IMR-90 (cell line): ENCODE measurements at regions not wholly inside any gene's neighbourhood (a gene's known extent, or its start where the extent isn't known, plus 50 kb on each side); places are given as distances from the start of the nearest gene placed in this dataset.

Source experiments
- ATAC-seq: fragments of 200-7000 bp; cut with Tn5 transposase; 2 replicates; pipeline ENCODE4 v1.9.1; 2020; ENCODE audit warnings: low read depth, mild to moderate bottlenecking, moderate library complexity
- BruUV-seq: library from RNA; stranded (reverse); fragments of 400-500 nt; replicated peaks from 2 replicates; lab custom pipeline; 2021; lab: Mats Ljungman, UMichigan
- CTCF ChIA-PET: fragments of 300-600 bp; formaldehyde crosslinking; extraction: SDS; loops from one replicate; lab custom pipeline; 2021; ENCODE audit warnings: antibody characterized with exemption; lab: Yijun Ruan, JAX
- POLR2A ChIA-PET: fragments of 300-600 bp; sonication (Branson Sonifier 250); formaldehyde crosslinking; loops from one replicate; lab custom pipeline; 2022; ENCODE audit warnings: antibody characterized with exemption; ENCODE audit not compliant: unreplicated experiment; lab: Charles Lee
- DNase-seq: peaks from one replicate; pipeline ENCODE4 v3.0.0; 2013
- H2AFZ ChIP-seq: replicated peaks from 2 replicates; pipeline ENCODE3; 2013; ENCODE audit warnings: low read length, mild to moderate bottlenecking; ENCODE audit not compliant: poor library complexity
- H2AK5ac ChIP-seq: 2 replicates; pipeline ENCODE4 v1.6.1; 2013; ENCODE audit warnings: low read depth, low read length, inconsistent platforms
- H2AK9ac ChIP-seq: replicated peaks from 2 replicates; pipeline ENCODE3; 2013; ENCODE audit warnings: mild to moderate bottlenecking, low read depth, low read length, moderate library complexity; ENCODE audit not compliant: poor library complexity
- H2BK120ac ChIP-seq: 2 replicates; pipeline ENCODE4 v1.6.1; 2013; ENCODE audit warnings: low read depth, low read length, inconsistent platforms
- H2BK15ac ChIP-seq: 3 replicates; pipeline ENCODE4 v1.6.1; 2013; ENCODE audit warnings: low read depth, low read length, inconsistent platforms
- H2BK20ac ChIP-seq: 2 replicates; pipeline ENCODE4 v1.6.1; 2013; ENCODE audit warnings: low read depth, mild to moderate bottlenecking, inconsistent platforms, low read length, moderate library complexity
- H2BK5ac ChIP-seq: 2 replicates; pipeline ENCODE4 v1.6.1; 2013; ENCODE audit warnings: mild to moderate bottlenecking, low read depth, low read length, inconsistent platforms; ENCODE audit not compliant: poor library complexity, severe bottlenecking
- H3K14ac ChIP-seq: replicated peaks from 2 replicates; pipeline ENCODE4 v1.6.1; 2013; ENCODE audit warnings: low read depth, low read length, inconsistent platforms
- H3K18ac ChIP-seq: 2 replicates; pipeline ENCODE4 v1.6.1; 2013; ENCODE audit warnings: low read depth, low read length, control low read depth
- H3K23ac ChIP-seq: 2 replicates; pipeline ENCODE4 v1.6.1; 2013; ENCODE audit warnings: low read depth, low read length, inconsistent platforms
- H3K27ac ChIP-seq: 2 replicates; pipeline ENCODE4 v1.5.1; 2013; ENCODE audit warnings: mild to moderate bottlenecking, control low read depth, low read length; ENCODE audit not compliant: insufficient read depth
- H3K27me3 ChIP-seq: 2 replicates; pipeline ENCODE4 v1.6.1; 2013; ENCODE audit warnings: low read length; ENCODE audit not compliant: control insufficient read depth, insufficient read depth
- H3K36me3 ChIP-seq: 2 replicates; pipeline ENCODE4 v1.6.1; 2013; ENCODE audit warnings: low read length, mixed read lengths; ENCODE audit not compliant: control insufficient read depth, insufficient read depth
- H3K4ac ChIP-seq: 2 replicates; pipeline ENCODE4 v1.6.1; 2013; ENCODE audit warnings: low read depth, low read length, inconsistent platforms
- H3K4me1 ChIP-seq: 2 replicates; pipeline ENCODE4 v1.6.1; 2013; ENCODE audit warnings: low read length, mixed read lengths; ENCODE audit not compliant: control insufficient read depth, insufficient read depth
- H3K4me2 ChIP-seq: 2 replicates; pipeline ENCODE4 v1.6.1; 2013; ENCODE audit warnings: low read depth, mild to moderate bottlenecking, control low read depth, low read length, moderate library complexity
- H3K4me3 ChIP-seq: 2 replicates; pipeline ENCODE4 v1.5.1; 2013; ENCODE audit warnings: low read depth, mild to moderate bottlenecking, control low read depth, low read length, moderate library complexity; ENCODE audit not compliant: insufficient read depth
- H3K56ac ChIP-seq: 2 replicates; pipeline ENCODE4 v1.6.1; 2013; ENCODE audit warnings: low read length, inconsistent platforms; ENCODE audit not compliant: insufficient read depth; ENCODE audit errors: extremely low read depth
- H3K79me1 ChIP-seq, 2 experiments: 2 replicates each; pipeline ENCODE4 v1.6.1; 2013; ENCODE audit warnings: low read length in 2 of 2, inconsistent platforms in 1 of 2, low read depth in 1 of 2
- H3K9ac ChIP-seq: 2 replicates; pipeline ENCODE4 v1.6.1; 2013; ENCODE audit warnings: low read depth, low read length, control low read depth
- H3K9me1 ChIP-seq: 2 replicates; pipeline ENCODE4 v1.6.1; 2013; ENCODE audit warnings: low read length, inconsistent platforms; ENCODE audit not compliant: insufficient read depth
- H3K9me3 ChIP-seq: 2 replicates; pipeline ENCODE4 v1.6.1; 2013; ENCODE audit warnings: low read length; ENCODE audit not compliant: control insufficient read depth, insufficient read depth
- H4K20me1 ChIP-seq: 2 replicates; pipeline ENCODE4 v1.6.1; 2013; ENCODE audit warnings: low read length, inconsistent platforms; ENCODE audit not compliant: insufficient read depth
- H4K5ac ChIP-seq: 2 replicates; pipeline ENCODE4 v1.6.1; 2013; ENCODE audit warnings: mild to moderate bottlenecking, low read depth, low read length, control low read depth
- H4K8ac ChIP-seq, 2 experiments: 2 replicates each; pipeline ENCODE4 v1.6.1; 2013; ENCODE audit warnings: low read depth in 2 of 2, low read length in 2 of 2, control low read depth in 1 of 2, inconsistent platforms in 1 of 2
- H4K91ac ChIP-seq: 2 replicates; pipeline ENCODE4 v1.6.1; 2013; ENCODE audit warnings: low read depth, low read length, inconsistent platforms; ENCODE audit not compliant: insufficient read depth
- MAZ ChIP-seq: IDR thresholded peaks from 2 replicates; pipeline ENCODE4 v1.6.1; 2012; ENCODE audit warnings: low read depth, mild to moderate bottlenecking, low read length, improper control_type of control experiment, moderate library complexity, borderline replicate concordance
- MXI1 ChIP-seq: IDR thresholded peaks from 2 replicates; pipeline ENCODE4 v1.6.1; 2012; ENCODE audit warnings: low read depth, mild to moderate bottlenecking, low read length, moderate library complexity, borderline replicate concordance
- RAD21 ChIP-seq: IDR thresholded peaks from 2 replicates; pipeline ENCODE4 v1.6.1; 2012; ENCODE audit warnings: low read length, improper control_type of control experiment
- WGBS, 2 experiments: methylation state at CpG; one replicate each; pipeline versions ENCODE4 v1.1.5 to v1.1.7; 2013; ENCODE audit warnings: missing lambda C conversion rate in 2 of 2; ENCODE audit not compliant: insufficient read length in 1 of 2; ENCODE audit errors: extremely low coverage in 2 of 2; 5-methylcytosine and 5-hydroxymethylcytosine counted together
- dilution Hi-C: fragments of 300-500 bp; cut with HindIII; formaldehyde crosslinking; loops from one replicate; pipeline ENCODE4 v1.14.3; 2018; ENCODE audit warnings: low sequenced_read_pairs; ENCODE audit not compliant: unreplicated experiment
- in situ Hi-C: fragments of 300-500 bp; cut with MboI; formaldehyde crosslinking; loops from 3 replicates; pipeline ENCODE4 v1.14.3; 2019; ENCODE audit warnings: low sequenced_read_pairs, inconsistent platforms, mixed read lengths
- intact Hi-C: fragments of 100-400 bp; cut with micrococcal nuclease; formaldehyde crosslinking; loops from 2 replicates; pipeline ENCODE4 v1.10.0; 2022

GRCh38 chr9:38234479-38235170 lies 157.9 kb upstream of the ALDH1B1 start:
- no peak overlapping the region for H2AK9ac ChIP-seq
- BruUV-seq = no TSS peak
- intact Hi-C loops (no loop called here), in situ Hi-C loops (no loop called here), dilution Hi-C loops (no loop called here)
- no peak overlapping the region for H3K9ac ChIP-seq
- no peaks in the 10 kb centered on the region for H4K20me1 ChIP-seq
- H2BK5ac ChIP-seq = no peak overlapping the region
- no peak overlapping the region for H3K56ac ChIP-seq
- no peak overlapping the region for H2BK15ac ChIP-seq
- no peaks in the 10 kb centered on the region for H3K9me1 ChIP-seq
- no peak overlapping the region for H3K14ac ChIP-seq
- no peak overlapping the region for H3K27ac ChIP-seq
- H3K79me1 ChIP-seq = no peaks in the 10 kb centered on the region
- H3K4me1 ChIP-seq = no peaks in the 10 kb centered on the region
- H3K23ac ChIP-seq = no peak overlapping the region
- TF ChIP-seq MXI1 (no peak), RAD21 (no peak), MAZ (no peak)
- no peak overlapping the region for H4K91ac ChIP-seq
- no peak overlapping the region for H2AFZ ChIP-seq
- no peak overlapping the region for H4K5ac ChIP-seq
- DNase-seq = no peak
- H3K27me3 ChIP-seq = peaks cover 52% of the 10 kb centered on the region
- no peak overlapping the region for H3K4me2 ChIP-seq
- POLR2A ChIA-PET = no interaction called here
- CTCF ChIA-PET = no interaction called here
- no peak overlapping the region for H4K8ac ChIP-seq
- H3K4ac ChIP-seq = no peak overlapping the region
- no peak overlapping the region for H3K4me3 ChIP-seq
- no peak for ATAC-seq
- H2BK120ac ChIP-seq = no peak overlapping the region
- no CpG with 5 or more reads among the region's 5 CpGs for WGBS, 2 experiments
- no peak overlapping the region for H2BK20ac ChIP-seq
- H3K9me3 ChIP-seq = no peaks in the 10 kb centered on the region
- no peak overlapping the region for H3K18ac ChIP-seq
- no peak overlapping the region for H2AK5ac ChIP-seq
- H3K36me3 ChIP-seq = no peaks in the 10 kb centered on the region
